ENCODE measurements at regions not wholly inside any gene's neighbourhood (a gene's known extent, or its start where the extent isn't known, plus 50 kb on each side); places are given as distances from the start of the nearest gene placed in this dataset.

GRCh38 chr19:30069535-30070197, 127.6 kb downstream of the URI1 start:
- TF ChIP-seq EZH2 (IDR thresholded peaks at IDR 0.05; ENCODE audit: borderline replicate concordance, low read length): no peak
- TF ChIP-seq CTCF (IDR thresholded peaks at IDR 0.05; ENCODE audit: low read length): no peak
